GM18502 (cell line): ENCODE measurements at regions not wholly inside any gene's neighbourhood (a gene's known extent, or its start where the extent isn't known, plus 50 kb on each side); places are given as distances from the start of the nearest gene placed in this dataset.

Source experiments
- ATAC-seq: cut with Tn5 transposase; IDR thresholded peaks from one replicate; pipeline ENCODE4 v1.9.1; 2021; ENCODE audit warnings: mild to moderate bottlenecking; ENCODE audit not compliant: unreplicated experiment, poor library complexity

DNA sequence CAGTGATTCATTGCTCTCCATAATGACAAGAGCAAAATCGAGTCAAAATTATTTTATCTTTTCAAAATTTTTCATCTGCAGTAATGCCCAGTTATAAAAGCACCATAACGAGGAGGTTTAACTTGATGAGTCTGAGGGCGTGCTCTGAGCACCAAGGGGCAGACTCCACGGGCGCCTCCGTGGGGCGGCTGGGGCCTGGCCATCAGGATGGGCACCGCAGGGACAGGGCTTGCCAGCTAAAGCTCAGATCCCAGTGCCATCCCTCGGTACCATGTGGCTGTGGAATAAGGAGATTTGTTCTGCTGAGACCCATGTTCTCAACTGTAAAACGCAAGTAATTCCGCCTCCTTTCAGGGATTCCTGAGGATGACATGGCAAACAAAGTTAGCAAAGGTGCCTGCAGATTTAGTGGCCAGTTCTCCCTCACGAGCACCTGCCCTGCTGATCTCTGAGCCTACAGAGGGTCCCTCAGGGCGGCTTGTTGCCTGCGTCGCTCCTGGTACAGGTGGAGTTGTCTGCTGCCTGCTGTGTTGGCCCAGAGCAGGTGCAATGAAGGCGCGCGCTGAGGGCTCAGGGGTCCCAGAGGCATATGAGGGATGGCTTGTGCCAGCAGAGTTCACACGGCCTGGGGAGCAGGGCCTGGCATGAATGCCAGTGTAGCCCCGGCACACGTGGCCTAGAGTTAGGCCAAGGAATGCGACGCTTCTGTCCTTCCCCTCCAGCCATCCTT, 584.4 kb downstream of the TCERG1L start:
- ATAC-seq, result no peak

DNA sequence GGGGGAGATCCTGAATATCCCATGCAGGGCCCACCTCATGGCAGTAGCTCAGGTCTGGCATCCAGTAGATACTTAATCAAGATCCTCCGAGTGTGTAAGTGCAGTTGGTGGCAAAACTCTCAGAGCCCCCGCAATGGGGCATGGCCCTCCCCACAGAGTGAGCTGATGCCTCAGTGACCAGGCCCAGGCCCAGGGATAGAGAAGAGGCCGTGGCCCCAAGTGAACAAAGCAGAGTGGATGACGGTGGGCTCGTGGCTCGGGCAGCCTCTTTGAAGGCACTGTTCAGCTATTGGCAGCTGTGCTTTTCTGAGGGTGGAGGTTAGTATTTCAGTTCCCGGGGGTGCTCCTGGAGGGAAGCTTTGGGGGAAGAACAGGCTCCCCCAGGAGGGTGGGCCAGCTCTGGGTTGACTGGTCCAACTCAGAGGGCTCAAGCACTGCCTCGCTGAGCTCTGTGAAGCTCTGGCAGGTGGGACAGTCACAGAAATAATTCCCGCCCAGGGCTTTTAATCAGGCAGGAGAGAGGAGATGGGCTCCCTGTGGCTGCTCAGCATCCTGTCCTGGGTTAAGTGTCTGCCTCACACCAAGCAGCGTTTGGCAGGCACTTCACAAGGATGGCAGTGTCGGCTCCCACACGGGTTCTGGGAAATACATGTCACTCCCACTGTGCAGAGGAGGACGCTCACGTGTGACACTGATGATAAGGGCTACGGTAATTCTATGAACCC, 583.6 kb downstream of the TCERG1L start:
- no peak for ATAC-seq

DNA sequence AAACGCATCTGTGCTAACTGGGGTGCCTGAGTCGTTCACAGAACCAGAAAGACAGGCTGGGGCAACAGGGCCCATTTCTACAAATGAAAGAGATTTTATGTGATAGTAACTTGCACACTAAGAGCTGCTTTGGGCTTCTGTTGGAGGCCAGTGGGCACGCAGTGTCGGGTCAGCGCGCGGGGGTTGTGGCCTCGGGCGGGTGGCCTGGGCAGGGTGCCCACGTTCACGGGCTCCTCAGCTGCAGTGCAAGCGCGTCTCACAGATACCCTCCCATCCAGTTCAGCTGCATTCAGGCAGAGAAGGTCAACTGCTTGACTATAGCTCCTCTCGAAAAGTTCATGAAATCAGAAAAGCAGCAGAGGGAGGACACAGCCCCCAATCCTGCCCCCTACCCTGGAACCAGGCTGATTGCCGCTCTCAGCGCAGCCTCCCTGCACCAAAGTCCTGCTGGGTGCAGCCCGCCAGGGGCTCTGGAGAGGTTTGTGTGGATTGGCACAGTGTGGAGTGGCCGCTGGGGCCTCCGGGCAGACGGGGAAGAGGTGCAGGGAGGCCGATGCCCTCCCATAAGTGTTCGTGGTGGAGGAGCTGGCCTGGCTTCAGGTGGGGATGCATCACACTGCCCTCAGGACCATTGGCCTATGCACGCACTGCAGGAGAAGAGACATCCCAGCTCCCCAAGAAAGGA, 582.8 kb downstream of the TCERG1L start:
- no peak for ATAC-seq

DNA sequence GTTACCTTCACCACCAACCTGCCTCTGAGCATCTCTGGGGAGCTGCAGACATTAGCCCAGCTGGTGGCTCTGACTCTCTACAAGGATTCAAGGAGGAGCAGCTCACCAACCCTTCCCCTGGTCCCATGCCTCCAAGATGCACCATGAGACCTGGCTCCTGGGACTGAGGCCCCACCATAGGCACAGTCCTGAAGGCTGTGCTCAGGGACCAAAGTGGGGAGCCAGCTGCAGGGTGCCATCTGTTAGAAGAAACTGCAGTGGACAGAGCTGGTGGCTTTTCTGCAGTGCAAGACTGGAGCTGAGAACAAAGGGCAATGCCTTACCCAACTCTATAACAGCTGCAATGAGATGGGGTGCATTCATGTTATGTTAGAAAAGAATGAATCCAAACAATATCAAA, 581.6 kb downstream of the TCERG1L start:
- ATAC-seq, result no peak

DNA sequence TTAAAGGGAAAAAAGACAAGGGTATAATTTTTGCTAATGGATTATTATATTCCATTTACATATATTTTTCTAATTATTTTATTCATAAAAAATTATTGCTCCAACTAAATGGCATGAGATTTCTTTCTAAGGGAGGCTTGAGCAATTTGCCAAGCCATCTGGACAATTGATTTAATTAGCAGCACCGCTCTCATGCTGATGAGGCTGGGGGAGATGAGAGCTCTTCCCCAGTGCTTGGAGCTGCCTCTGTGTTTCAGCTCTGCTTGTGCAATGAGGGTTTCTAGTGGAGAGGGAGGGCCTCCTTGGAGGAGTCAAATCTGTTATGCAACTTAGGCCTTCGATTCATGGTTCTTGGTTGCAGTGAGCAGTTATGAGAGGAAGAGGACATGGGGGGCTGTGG, 574.3 kb downstream of the TCERG1L start:
- ATAC-seq, result no peak

DNA sequence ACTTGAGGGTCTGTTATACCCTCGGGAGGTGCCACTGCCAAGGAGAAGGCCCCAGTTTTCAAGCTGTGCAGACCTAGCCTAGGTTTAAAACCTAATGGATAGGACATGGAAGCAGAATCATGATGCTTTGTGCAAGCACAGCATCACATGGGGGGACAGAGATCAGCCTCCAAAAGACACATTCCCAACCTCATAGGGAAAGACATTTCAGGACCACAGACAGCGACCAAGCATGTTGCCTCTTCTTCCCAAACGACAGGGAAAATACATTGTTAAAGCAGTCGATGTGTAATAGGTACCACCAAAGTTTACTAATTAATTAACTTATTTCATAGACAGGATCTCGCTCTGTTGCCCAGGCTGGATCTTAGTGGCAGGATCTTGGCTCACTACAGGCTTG, 573.9 kb downstream of the TCERG1L start:
- no peak for ATAC-seq

DNA sequence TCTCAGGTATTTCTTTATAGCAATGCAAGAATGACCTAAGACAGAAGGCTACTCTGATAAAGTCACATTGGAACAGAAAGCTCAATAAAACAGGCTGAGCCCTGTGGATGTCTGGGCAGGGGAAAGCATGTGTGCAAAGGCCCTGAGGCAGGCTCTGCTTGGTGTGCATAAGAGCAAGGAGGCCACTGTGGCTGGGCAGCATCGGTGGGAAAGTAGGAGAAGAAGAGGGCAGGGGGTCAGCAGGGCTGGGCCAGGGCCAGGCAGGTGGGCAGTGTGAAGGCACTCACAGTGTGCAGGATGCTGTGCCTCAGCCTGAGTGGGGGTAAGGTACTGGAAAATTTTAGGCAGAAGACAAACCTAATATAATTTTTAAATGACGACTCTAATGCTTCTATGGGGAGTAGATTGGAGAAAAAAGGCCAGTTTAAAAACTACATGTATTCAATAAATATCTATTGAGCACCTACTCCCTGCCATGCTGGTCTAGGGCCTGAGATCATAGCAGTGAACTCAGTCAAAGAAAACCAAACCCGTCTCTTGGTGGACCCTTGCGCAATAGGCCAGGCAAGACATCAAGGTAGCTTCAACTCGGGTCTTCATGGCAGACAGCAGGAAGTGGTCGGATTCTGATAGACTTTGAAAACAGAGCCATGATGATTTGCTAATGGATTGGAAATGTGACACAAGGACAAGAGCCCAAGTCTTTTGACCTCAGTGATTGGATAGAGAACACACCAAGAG, 572.3 kb downstream of the TCERG1L start:
- no peak for ATAC-seq

DNA sequence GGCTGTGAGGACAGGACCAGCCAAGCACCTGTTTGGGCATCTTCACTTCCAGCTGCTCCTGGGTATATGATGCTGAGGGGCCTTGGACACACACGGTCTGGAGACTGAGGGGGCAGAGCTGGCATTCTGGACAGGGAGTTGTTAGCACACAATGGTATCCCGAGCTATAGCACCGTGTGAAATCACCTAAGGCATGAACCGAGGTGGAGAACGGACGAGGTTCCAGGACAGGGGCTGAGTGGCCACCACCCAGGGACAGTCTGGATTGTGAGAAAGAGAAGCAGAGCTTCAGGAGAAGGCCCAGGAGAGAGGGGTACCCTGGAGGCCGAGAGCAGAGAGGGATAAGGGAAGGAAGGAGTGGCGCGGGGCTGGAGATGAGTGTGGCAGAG, 571.8 kb downstream of the TCERG1L start:
- ATAC-seq, result no peak

DNA sequence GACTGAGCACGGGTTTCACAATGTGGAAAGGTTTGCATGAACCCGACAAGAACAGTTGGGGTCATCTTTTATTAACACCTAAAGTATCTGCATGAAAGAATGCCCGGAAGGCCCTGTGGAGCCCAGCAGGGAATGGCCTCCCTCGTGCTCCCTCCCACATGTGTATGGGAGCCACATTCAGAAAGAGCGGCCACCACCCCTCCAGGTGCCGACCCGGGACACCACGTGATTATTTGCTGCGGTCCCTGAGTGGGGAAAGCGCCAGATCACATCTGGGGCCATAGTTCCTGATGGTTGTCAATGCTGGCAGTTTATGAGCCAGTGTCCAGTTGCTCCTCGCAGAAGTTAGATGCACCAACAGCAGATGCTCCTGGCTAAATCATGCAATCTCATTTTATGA, 571.4 kb downstream of the TCERG1L start:
- no peak for ATAC-seq

DNA sequence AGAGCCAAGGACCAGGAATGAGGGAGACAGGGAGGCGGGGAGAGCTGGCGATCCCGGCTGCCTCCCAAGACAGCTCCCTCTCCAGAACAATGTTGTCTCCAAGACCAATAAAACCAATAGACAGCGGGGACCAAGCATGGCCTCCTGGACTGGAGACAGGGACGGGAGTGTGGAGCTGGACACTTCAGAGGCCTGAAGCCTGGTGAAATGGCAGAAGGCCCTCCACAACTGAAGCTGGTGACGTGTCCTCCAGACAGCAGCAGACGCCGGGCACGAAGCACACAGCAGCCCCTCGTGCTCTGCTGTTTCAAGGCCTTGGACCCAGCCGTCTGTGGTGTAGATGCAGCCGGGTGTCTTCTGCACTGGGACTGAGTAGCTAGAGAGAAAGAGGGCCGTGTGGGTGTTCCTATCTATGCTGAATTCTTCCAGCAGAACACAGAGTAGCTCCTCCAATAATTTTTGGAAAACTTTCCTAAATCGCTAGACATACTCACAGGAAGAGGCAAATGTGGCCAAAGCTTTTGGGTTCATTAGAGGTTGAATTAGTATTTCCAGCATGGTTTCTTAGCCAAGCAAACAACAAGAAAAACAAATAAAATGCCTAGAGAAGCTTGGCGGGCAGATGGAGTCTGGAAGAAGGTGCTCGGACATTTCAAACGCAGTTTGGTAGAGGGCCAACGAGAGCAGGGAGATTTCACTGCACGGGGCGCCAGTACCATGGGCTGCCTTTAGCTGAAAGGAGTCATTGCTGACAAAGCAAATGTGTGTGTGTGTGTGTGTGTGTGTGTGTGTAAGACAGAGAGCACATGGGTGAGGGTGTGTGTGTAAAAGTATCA, 570.4 kb downstream of the TCERG1L start:
- ATAC-seq, result no peak

DNA sequence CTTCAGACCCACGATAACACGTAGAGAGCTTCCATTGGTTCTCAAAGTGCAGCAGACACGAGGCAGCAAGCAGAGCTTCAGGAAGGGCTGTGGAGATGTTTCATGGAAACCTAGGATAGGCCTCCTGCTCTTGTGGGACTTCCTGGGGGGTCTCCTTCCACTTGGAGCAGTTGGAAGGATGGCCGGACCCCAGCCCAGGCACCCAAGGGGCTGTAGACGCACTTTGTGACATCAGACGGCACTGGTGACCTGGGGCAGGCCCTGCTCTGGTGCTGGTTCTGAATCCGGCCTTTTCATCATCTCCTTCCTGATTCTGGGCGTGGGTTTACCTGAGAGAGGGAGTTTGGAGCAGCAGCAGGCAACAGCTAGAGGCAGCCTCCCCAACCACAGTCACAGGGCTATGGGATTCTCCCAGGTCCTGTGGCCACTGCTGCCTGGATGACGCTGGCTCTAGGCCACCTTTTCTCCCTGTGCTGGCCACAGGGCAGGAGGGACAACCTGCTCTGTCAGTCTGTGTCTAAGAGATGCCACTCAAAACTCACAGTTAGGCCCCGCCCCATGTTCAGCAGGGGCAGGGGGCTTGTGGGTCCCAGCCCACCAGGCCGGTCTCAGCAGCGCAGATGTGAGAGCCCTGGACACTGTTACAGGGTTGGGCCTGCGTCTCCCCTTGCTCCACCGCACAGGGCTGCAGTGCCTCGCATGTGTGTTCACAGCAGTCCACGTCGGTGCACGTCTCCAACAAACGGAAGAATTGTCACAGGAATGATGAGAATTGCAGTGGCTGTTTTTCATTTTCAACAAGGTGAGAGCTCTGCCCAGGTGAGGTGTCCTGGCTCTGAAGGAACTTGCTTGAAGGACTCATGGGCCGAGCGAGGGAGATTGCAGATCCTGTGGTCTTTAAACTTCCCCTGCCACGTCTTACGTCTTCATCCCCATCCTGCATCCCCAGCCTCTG, 569.3 kb downstream of the TCERG1L start:
- ATAC-seq, result no peak

DNA sequence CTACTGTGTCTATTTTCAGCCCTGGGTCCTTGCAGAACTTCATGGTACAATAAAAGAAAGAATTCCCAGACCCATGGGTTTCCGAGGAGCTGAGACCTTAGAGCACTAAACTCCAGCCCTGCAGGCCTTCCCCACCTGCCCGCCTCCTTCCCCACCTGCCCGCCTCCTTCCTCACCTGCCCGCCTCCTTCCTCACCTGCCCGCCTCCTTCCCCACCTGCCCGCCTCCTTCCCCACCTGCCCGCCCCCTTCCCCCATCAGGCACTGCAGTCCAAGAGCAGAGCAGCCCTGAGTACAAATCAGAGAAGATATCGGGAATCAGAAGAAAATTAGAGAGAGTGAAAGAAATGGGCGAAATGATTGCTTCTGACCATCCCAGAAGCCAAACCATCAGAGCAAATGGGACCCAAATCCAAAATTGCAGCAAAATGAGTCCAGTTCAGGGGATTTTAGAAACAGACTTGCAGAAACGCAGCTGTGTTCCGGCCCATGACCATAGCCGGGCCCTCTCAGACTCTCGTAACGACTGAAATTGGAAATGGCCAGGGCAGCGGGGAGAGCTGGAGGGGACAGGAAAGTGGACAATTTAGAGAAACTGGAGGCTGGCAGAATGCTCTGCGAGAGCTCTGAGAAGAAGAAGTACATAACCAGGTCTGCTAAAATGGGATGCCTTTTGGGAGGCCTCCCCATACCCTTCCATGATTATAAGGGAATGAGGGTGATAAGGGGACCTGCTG, 568.4 kb downstream of the TCERG1L start:
- no peak for ATAC-seq

DNA sequence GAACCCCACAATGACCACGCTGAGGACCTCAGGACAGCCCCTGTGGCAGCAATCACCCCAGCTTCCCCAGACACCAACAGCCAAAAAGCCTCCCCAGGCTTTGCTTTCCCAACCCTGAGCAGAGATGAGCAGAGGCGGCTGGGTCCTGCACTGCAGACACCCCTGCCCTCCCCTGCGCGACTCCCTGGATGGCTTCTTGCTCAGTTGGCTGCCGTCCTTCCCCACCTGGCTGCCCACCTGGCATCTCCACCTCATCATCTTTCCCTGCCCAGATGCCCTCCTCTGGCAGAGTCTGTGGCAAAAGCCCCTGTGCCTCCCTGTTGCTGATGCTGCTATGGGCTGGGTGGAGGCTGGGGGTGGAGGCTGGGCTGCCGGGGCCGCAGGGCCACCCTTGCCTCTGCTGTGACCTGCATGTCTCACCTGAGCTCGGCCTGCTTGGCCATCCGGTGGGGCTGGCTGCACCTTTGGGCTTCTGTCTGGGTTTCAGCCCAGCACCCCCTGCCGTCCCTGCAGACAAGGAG, 567.7 kb downstream of the TCERG1L start:
- ATAC-seq, result no peak

DNA sequence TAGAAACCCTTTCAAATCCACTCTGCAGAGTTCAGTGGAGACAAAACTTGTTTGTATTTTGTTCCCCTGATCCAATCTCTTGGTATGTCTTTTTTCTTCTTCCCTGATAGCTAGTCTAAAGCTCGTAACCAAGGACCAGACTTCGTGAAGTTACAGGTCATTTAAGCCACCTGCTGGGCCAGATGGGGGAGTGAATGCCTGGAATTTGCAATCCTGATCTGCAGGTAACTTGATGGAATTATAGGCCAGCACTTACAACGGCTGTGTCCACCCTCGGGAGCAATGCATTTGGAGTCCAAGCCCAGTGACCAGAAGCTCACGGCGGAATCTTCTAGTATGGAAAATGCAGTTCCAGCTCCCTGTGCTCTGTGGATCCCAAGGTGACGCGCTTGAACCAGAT, 566.9 kb downstream of the TCERG1L start:
- ATAC-seq, result no peak

DNA sequence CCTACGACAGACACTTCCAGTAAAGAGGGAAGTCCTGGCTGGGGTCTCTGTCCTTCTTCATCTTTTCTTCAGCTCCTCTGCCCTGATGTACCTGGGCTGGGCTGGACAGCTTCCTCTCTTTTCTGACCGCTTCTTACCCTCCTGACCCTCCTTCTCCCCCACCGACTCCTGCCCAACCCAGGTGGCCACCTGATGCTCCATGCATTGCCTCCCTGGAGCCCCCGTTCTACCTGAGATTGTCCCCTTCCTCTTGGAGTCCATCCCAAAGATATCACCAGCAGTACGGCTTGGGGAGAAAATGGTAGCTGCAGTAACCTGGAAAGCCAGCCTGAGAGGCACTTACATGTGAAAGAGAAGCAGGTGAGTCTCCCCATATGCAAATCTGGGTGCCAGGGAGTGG, 566.3 kb downstream of the TCERG1L start:
- ATAC-seq, result no peak

DNA sequence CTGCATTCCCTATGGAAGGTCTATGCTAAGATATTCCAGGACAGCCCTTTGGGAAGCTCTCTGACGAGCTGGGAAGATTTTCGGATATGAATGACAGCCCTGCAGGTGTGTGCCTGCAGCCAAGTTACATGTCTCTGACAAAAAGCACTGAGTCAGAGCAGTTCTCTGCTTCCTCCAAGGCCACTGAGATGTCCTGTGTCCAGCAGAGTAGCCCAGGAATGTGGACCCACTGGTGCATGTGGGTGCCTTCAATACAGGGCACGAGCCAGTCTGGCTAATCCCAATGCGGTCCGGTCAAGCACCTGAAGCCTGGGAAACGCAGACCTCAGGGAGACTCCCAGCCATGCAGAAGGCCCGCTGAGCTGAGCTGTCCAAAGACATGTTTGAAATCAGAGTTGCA, 565.7 kb downstream of the TCERG1L start:
- no peak for ATAC-seq

DNA sequence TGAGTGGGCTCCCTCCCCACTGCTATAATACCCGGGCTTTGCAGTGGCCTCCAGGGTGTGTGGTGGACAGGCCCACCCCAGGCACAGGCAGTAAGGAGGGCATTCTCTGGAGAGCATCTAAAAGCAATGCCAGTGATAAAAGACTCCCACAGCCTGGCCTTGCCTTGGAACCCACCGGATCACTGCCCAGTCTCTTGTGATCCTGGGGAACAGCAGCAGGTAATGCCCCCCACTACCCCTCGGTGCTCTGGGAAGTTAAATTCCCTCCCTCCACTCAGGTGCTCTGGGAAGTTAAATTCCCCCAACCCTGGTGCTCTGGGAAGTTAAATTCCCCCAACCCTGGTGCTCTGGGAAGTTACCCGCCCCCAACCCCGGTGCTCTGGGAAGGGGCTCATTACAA, 565.2 kb downstream of the TCERG1L start:
- ATAC-seq, result no peak

DNA sequence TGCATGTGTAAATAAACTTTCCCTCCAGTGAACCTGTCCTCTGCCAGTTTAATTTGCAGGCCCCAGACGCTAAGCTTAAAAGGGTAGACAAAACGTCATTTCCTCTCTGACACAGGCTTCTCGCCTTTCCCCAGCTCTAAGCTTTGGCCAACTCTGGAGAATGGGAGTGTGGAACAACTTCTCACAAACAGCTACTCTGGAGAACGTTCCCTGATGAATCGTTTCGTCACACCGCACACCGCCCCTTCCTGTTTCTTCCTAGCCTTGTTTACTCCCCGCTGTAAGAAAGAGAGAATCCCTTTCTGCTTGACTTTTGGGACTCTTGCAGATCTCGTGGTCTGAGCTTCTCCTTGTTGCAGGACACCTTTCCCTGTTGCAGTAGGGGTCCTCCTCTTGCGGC, 564.2 kb downstream of the TCERG1L start:
- ATAC-seq, result no peak
